Cerebellar cortex (tissue), 1 donor: ENCODE measurements at regions not wholly inside any gene's neighbourhood (a gene's known extent, or its start where the extent isn't known, plus 50 kb on each side); places are given as distances from the start of the nearest gene placed in this dataset.

Experiments used
- DNase-seq: peaks from one replicate; pipeline ENCODE4 v3.0.0-alpha.2; 2015; ENCODE audit warnings: low spot score

DNA sequence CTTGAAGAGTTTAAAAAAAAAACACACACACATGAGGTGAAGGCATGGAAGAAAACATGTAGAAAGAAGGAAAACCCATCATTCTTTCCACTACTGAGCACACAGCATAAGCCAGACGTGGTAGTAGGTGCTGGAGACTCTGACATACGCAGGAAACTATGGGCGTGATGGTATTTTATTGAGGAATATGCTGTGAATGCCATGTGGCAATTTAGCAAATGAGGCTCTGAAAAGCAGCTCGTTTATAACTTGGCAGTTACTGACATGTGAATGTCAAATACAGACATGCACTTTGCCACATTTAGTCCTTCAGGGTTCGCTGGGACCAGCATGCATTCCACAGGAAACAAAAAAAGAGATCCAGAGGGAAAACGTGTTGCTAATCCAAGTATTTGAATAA, 74.3 kb upstream of the IFNAR2 start:
- DNase-seq, result no peak

DNA sequence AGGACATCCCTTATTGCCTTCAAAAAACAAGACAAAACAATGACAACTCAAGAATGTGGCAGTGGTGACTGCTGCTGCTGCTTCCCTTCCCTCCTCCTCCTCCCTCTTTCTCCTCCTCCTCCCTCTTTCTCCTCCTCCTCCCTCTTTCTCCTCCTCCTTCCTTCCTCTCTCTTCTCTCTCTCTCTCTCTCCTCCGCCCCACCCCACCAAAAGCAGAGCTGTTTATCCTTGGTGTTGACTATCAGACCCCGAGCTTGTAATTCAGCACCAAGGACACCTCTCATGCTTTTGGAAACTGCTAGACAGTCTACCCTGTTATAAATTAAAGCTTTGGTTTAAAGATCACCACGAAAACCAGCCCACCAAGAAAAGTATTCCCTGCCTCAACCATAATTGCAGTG, 72.4 kb upstream of the IFNAR2 start:
- no peak for DNase-seq

DNA sequence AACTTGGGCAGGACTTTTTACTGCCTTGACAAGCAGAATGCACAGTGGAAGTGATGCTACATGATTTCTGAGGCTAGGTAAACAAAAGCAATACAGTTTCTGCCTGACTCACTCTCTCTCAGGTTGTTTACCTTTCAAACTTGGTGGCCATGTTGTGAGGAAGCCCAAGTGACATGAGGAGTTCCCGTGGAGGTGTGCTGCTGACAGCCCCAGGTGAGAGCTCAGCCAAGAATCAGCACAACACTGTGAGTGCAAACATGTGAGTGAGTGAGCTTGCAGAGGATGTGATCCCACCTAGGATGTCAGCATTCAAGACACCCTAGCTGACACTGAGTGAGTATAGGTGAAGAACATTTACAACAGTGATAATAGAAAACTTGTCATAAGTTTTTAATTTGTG, 71.1 kb upstream of the IFNAR2 start:
- no peak for DNase-seq

DNA sequence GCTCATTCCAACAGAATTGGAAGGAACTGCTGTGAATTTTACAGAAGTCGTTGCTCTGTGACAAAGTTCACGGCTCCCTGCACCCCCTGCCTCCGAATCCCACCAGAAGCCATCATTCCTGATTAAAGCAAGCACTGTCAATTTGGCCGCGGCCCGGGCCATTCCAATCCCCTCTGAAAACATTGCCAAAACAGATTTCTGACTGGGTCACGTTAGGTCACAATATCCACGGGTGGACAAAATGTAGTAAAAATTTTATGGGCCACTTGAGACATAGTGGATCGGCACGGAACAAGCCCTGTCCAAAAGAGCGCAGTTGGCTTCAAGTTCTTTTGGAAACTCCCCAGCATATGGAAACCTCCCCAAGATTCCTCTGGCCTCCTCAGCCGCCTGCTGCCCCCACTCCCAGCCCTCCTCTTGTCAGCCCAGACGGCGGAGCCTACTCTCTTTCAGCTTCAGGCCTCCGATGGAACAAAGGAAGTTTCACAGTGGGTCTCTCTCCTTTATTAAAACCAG, 67.2 kb upstream of the IFNAR2 start:
- peak; percentile 92 for DNase-seq

DNA sequence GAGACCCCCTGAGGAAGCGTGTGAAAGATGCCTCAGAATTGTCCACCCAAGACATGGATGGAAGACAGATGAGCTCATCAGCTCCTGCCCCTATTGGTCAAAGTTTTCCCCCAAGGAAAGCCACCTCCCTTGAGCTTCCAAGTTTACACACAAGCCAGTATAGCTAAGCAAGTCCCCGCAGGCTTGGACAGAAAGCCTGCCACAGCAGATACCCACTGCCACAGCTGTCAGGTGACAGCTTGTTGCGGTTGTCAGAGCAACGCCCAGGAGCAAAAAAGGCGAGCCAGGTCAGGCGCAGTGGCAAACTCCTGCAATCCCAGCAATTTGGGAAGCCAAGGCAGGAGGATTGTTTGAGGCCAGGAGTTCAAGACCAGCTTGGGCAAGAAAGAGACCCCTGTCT, 60.9 kb upstream of the IFNAR2 start:
- DNase-seq, result no peak

DNA sequence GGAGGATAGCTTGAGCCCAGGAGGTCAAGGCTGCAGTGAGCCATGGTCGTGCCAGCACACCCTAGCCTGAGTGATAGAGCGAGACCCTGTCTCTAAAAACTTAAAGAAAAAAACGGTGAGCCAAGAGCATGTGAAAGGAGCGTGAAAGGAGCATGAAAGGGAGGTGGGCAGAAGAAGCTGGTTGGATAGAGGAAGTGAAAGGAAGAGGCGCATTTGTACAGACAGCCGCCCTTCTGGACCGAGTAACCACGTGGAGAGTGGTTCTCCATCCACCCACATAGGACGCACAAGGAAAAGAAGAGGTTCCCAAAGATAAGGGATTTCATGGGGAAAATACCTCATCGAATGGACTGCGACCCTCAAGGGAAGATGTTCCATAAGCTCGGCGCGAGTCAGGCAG, 60.4 kb upstream of the IFNAR2 start:
- DNase-seq, result no peak

DNA sequence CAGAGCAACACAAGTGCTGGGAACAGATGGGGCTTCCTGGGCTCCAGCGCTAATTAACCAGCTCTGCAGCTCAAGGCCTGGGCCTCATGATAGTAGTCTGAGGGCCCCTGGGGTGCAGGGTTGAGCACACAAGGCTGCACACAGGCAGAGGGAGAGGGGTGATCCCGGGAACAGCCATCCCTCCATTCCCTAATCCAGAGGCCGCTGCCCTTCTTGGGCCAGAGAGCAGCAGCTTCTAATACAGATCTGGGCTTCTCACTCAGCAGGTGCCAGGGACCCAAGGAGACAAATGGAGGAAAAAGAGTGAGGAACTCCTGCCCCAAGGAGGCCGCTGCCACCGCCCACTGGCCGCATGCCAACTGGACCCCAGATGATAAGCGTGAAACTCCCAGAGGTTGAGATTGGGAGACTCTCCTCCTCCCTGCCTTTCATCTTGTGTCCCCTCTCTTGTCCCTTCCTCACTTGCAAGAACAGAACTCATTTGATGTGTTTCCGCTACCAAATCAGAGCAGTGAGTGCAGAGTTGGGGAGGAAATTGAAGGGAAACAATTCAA, 58.0 kb upstream of the IFNAR2 start:
- no peak for DNase-seq

DNA sequence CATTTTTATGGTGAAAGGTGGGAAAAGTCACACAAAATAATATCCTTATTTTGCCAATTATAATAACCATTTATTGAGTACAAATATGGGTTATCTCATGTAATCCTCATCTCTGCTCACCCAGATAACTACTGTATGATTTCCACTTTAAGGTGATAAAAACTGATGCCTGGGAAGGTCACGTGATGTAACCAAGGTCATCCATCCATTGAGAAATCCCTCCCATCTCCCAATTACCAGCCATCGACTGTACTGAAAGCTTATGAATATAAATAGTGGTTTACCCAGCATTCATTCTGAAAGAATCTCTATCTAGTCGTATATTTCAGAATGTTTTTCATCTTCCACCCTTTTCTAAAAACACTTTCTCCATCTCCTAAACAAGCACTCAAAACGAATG, 55.0 kb upstream of the IFNAR2 start:
- DNase-seq, result no peak
